ENCODE measurements at regions not wholly inside any gene's neighbourhood (a gene's known extent, or its start where the extent isn't known, plus 50 kb on each side); places are given as distances from the start of the nearest gene placed in this dataset.

DNA sequence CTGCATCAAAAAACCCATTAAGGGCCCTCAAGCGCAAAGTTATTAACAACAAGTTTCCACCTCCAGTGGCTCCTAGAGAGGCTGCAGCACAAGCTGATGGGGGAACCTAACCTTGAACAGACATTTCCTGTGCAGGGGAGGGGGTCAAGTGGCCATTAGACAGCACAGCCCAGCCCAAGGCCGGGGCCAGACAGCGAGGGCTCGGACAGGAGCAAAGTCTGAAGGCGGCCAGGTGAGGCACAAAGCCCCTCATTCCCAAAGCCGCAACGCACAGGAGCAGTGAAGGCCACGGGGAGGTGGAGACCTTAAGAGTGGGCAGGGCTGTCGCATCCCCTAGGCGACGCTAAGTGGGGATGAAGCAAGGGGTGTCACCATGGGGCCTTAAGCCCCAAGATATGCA, 73.2 kb upstream of the ZNF746 start:
- no peak for TF ChIP-seq GABPA (IDR thresholded peaks at IDR 0.05; ENCODE audit: low read depth)
- TF ChIP-seq, protein P1, sequence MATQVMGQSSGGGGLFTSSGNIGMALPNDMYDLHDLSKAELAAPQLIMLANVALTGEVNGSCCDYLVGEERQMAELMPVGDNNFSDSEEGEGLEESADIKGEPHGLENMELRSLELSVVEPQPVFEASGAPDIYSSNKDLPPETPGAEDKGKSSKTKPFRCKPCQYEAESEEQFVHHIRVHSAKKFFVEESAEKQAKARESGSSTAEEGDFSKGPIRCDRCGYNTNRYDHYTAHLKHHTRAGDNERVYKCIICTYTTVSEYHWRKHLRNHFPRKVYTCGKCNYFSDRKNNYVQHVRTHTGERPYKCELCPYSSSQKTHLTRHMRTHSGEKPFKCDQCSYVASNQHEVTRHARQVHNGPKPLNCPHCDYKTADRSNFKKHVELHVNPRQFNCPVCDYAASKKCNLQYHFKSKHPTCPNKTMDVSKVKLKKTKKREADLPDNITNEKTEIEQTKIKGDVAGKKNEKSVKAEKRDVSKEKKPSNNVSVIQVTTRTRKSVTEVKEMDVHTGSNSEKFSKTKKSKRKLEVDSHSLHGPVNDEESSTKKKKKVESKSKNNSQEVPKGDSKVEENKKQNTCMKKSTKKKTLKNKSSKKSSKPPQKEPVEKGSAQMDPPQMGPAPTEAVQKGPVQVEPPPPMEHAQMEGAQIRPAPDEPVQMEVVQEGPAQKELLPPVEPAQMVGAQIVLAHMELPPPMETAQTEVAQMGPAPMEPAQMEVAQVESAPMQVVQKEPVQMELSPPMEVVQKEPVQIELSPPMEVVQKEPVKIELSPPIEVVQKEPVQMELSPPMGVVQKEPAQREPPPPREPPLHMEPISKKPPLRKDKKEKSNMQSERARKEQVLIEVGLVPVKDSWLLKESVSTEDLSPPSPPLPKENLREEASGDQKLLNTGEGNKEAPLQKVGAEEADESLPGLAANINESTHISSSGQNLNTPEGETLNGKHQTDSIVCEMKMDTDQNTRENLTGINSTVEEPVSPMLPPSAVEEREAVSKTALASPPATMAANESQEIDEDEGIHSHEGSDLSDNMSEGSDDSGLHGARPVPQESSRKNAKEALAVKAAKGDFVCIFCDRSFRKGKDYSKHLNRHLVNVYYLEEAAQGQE (IDR thresholded peaks at IDR 0.05; ENCODE audit: insufficient replicate concordance, low read depth) = no peak
- TF ChIP-seq, protein P2, sequence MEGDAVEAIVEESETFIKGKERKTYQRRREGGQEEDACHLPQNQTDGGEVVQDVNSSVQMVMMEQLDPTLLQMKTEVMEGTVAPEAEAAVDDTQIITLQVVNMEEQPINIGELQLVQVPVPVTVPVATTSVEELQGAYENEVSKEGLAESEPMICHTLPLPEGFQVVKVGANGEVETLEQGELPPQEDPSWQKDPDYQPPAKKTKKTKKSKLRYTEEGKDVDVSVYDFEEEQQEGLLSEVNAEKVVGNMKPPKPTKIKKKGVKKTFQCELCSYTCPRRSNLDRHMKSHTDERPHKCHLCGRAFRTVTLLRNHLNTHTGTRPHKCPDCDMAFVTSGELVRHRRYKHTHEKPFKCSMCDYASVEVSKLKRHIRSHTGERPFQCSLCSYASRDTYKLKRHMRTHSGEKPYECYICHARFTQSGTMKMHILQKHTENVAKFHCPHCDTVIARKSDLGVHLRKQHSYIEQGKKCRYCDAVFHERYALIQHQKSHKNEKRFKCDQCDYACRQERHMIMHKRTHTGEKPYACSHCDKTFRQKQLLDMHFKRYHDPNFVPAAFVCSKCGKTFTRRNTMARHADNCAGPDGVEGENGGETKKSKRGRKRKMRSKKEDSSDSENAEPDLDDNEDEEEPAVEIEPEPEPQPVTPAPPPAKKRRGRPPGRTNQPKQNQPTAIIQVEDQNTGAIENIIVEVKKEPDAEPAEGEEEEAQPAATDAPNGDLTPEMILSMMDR (IDR thresholded peaks at IDR 0.05; ENCODE audit: insufficient read depth, low read length) = no peak
- TF ChIP-seq POLR2AphosphoS5 (IDR thresholded peaks at IDR 0.05; ENCODE audit: low read depth) = no peak
- TF ChIP-seq SPI1 (IDR thresholded peaks at IDR 0.05; ENCODE audit: borderline replicate concordance, low read depth) = no peak
